ENCODE measurements at regions not wholly inside any gene's neighbourhood (a gene's known extent, or its start where the extent isn't known, plus 50 kb on each side); places are given as distances from the start of the nearest gene placed in this dataset.

DNA sequence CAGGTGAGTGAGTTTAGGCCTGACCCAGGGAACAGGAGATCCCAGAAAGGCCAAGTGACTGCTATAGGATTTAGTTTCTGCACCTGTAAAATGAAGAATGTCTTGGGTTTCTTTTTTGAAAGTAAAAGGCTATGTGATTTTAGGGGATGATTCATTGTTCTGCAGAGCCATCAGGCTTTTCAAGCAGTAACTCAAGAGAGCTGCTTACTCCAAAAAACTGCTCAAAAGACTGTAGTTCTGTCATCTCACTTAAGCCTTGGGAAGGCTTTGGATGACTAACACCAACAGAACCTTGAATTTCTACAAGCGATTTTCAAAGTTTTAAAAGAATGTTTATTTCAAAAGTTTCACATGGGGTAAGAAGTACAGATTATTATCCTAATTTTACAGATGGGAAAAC is 165.1 kb downstream of the HAUS1 start:
- H3K4me1 Mint-ChIP-seq: peaks cover 42% of the 10 kb centered on the region
- DNase-seq (ENCODE audit: low spot score): no peak
- POLR2A ChIA-PET: no interaction called here
- no peaks in the 10 kb centered on the region for H3K36me3 Mint-ChIP-seq
- H3K9me3 Mint-ChIP-seq: no peaks in the 10 kb centered on the region
- H3K27me3 Mint-ChIP-seq (ENCODE audit: low read depth): no peaks in the 10 kb centered on the region
- no peak overlapping the region for H3K27ac Mint-ChIP-seq
- H3K4me3 Mint-ChIP-seq: no peak overlapping the region
- no peak for ATAC-seq
- CTCF ChIA-PET: no interaction called here
- no peak for TF ChIP-seq NFATC4 (CRISPR knock-in tag; IDR thresholded peaks at IDR 0.05)
- TF ChIP-seq, protein P1, sequence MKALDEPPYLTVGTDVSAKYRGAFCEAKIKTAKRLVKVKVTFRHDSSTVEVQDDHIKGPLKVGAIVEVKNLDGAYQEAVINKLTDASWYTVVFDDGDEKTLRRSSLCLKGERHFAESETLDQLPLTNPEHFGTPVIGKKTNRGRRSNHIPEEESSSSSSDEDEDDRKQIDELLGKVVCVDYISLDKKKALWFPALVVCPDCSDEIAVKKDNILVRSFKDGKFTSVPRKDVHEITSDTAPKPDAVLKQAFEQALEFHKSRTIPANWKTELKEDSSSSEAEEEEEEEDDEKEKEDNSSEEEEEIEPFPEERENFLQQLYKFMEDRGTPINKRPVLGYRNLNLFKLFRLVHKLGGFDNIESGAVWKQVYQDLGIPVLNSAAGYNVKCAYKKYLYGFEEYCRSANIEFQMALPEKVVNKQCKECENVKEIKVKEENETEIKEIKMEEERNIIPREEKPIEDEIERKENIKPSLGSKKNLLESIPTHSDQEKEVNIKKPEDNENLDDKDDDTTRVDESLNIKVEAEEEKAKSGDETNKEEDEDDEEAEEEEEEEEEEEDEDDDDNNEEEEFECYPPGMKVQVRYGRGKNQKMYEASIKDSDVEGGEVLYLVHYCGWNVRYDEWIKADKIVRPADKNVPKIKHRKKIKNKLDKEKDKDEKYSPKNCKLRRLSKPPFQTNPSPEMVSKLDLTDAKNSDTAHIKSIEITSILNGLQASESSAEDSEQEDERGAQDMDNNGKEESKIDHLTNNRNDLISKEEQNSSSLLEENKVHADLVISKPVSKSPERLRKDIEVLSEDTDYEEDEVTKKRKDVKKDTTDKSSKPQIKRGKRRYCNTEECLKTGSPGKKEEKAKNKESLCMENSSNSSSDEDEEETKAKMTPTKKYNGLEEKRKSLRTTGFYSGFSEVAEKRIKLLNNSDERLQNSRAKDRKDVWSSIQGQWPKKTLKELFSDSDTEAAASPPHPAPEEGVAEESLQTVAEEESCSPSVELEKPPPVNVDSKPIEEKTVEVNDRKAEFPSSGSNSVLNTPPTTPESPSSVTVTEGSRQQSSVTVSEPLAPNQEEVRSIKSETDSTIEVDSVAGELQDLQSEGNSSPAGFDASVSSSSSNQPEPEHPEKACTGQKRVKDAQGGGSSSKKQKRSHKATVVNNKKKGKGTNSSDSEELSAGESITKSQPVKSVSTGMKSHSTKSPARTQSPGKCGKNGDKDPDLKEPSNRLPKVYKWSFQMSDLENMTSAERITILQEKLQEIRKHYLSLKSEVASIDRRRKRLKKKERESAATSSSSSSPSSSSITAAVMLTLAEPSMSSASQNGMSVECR (CRISPR knock-in tag; IDR thresholded peaks at IDR 0.05; ENCODE audit: borderline replicate concordance): no peak
- no peak for TF ChIP-seq NR1H2 (CRISPR knock-in tag; IDR thresholded peaks at IDR 0.05)
- TF ChIP-seq, protein P2, sequence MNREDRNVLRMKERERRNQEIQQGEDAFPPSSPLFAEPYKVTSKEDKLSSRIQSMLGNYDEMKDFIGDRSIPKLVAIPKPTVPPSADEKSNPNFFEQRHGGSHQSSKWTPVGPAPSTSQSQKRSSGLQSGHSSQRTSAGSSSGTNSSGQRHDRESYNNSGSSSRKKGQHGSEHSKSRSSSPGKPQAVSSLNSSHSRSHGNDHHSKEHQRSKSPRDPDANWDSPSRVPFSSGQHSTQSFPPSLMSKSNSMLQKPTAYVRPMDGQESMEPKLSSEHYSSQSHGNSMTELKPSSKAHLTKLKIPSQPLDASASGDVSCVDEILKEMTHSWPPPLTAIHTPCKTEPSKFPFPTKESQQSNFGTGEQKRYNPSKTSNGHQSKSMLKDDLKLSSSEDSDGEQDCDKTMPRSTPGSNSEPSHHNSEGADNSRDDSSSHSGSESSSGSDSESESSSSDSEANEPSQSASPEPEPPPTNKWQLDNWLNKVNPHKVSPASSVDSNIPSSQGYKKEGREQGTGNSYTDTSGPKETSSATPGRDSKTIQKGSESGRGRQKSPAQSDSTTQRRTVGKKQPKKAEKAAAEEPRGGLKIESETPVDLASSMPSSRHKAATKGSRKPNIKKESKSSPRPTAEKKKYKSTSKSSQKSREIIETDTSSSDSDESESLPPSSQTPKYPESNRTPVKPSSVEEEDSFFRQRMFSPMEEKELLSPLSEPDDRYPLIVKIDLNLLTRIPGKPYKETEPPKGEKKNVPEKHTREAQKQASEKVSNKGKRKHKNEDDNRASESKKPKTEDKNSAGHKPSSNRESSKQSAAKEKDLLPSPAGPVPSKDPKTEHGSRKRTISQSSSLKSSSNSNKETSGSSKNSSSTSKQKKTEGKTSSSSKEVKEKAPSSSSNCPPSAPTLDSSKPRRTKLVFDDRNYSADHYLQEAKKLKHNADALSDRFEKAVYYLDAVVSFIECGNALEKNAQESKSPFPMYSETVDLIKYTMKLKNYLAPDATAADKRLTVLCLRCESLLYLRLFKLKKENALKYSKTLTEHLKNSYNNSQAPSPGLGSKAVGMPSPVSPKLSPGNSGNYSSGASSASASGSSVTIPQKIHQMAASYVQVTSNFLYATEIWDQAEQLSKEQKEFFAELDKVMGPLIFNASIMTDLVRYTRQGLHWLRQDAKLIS (CRISPR knock-in tag; IDR thresholded peaks at IDR 0.05; ENCODE audit: borderline replicate concordance): no peak
- TF ChIP-seq, protein P3, sequence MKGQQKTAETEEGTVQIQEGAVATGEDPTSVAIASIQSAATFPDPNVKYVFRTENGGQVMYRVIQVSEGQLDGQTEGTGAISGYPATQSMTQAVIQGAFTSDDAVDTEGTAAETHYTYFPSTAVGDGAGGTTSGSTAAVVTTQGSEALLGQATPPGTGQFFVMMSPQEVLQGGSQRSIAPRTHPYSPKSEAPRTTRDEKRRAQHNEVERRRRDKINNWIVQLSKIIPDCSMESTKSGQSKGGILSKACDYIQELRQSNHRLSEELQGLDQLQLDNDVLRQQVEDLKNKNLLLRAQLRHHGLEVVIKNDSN (CRISPR knock-in tag; IDR thresholded peaks at IDR 0.05): no peak
- no peak for TF ChIP-seq TEAD1 (CRISPR knock-in tag; IDR thresholded peaks at IDR 0.05)
- TF ChIP-seq, protein P4, sequence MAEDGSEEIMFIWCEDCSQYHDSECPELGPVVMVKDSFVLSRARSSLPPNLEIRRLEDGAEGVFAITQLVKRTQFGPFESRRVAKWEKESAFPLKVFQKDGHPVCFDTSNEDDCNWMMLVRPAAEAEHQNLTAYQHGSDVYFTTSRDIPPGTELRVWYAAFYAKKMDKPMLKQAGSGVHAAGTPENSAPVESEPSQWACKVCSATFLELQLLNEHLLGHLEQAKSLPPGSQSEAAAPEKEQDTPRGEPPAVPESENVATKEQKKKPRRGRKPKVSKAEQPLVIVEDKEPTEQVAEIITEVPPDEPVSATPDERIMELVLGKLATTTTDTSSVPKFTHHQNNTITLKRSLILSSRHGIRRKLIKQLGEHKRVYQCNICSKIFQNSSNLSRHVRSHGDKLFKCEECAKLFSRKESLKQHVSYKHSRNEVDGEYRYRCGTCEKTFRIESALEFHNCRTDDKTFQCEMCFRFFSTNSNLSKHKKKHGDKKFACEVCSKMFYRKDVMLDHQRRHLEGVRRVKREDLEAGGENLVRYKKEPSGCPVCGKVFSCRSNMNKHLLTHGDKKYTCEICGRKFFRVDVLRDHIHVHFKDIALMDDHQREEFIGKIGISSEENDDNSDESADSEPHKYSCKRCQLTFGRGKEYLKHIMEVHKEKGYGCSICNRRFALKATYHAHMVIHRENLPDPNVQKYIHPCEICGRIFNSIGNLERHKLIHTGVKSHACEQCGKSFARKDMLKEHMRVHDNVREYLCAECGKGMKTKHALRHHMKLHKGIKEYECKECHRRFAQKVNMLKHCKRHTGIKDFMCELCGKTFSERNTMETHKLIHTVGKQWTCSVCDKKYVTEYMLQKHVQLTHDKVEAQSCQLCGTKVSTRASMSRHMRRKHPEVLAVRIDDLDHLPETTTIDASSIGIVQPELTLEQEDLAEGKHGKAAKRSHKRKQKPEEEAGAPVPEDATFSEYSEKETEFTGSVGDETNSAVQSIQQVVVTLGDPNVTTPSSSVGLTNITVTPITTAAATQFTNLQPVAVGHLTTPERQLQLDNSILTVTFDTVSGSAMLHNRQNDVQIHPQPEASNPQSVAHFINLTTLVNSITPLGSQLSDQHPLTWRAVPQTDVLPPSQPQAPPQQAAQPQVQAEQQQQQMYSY (CRISPR knock-in tag; IDR thresholded peaks at IDR 0.05): no peak
- TF ChIP-seq CREB1 (CRISPR knock-in tag; IDR thresholded peaks at IDR 0.05): no peak
- TF ChIP-seq ETV6 (CRISPR knock-in tag; IDR thresholded peaks at IDR 0.05): no peak
- TF ChIP-seq, protein P5, sequence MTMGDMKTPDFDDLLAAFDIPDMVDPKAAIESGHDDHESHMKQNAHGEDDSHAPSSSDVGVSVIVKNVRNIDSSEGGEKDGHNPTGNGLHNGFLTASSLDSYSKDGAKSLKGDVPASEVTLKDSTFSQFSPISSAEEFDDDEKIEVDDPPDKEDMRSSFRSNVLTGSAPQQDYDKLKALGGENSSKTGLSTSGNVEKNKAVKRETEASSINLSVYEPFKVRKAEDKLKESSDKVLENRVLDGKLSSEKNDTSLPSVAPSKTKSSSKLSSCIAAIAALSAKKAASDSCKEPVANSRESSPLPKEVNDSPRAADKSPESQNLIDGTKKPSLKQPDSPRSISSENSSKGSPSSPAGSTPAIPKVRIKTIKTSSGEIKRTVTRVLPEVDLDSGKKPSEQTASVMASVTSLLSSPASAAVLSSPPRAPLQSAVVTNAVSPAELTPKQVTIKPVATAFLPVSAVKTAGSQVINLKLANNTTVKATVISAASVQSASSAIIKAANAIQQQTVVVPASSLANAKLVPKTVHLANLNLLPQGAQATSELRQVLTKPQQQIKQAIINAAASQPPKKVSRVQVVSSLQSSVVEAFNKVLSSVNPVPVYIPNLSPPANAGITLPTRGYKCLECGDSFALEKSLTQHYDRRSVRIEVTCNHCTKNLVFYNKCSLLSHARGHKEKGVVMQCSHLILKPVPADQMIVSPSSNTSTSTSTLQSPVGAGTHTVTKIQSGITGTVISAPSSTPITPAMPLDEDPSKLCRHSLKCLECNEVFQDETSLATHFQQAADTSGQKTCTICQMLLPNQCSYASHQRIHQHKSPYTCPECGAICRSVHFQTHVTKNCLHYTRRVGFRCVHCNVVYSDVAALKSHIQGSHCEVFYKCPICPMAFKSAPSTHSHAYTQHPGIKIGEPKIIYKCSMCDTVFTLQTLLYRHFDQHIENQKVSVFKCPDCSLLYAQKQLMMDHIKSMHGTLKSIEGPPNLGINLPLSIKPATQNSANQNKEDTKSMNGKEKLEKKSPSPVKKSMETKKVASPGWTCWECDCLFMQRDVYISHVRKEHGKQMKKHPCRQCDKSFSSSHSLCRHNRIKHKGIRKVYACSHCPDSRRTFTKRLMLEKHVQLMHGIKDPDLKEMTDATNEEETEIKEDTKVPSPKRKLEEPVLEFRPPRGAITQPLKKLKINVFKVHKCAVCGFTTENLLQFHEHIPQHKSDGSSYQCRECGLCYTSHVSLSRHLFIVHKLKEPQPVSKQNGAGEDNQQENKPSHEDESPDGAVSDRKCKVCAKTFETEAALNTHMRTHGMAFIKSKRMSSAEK (CRISPR knock-in tag; IDR thresholded peaks at IDR 0.05; ENCODE audit: borderline replicate concordance): no peak
- no peak for TF ChIP-seq ZNF219 (CRISPR knock-in tag; IDR thresholded peaks at IDR 0.05; ENCODE audit: borderline replicate concordance)
- TF ChIP-seq, protein P6, sequence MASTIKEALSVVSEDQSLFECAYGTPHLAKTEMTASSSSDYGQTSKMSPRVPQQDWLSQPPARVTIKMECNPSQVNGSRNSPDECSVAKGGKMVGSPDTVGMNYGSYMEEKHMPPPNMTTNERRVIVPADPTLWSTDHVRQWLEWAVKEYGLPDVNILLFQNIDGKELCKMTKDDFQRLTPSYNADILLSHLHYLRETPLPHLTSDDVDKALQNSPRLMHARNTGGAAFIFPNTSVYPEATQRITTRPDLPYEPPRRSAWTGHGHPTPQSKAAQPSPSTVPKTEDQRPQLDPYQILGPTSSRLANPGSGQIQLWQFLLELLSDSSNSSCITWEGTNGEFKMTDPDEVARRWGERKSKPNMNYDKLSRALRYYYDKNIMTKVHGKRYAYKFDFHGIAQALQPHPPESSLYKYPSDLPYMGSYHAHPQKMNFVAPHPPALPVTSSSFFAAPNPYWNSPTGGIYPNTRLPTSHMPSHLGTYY (CRISPR knock-in tag; IDR thresholded peaks at IDR 0.05): no peak
- TF ChIP-seq ATF1 (CRISPR knock-in tag; IDR thresholded peaks at IDR 0.05): no peak
- TF ChIP-seq, protein P7, sequence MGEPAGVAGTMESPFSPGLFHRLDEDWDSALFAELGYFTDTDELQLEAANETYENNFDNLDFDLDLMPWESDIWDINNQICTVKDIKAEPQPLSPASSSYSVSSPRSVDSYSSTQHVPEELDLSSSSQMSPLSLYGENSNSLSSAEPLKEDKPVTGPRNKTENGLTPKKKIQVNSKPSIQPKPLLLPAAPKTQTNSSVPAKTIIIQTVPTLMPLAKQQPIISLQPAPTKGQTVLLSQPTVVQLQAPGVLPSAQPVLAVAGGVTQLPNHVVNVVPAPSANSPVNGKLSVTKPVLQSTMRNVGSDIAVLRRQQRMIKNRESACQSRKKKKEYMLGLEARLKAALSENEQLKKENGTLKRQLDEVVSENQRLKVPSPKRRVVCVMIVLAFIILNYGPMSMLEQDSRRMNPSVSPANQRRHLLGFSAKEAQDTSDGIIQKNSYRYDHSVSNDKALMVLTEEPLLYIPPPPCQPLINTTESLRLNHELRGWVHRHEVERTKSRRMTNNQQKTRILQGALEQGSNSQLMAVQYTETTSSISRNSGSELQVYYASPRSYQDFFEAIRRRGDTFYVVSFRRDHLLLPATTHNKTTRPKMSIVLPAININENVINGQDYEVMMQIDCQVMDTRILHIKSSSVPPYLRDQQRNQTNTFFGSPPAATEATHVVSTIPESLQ (CRISPR knock-in tag; IDR thresholded peaks at IDR 0.05): no peak
- TF ChIP-seq TP53 (CRISPR knock-in tag; IDR thresholded peaks at IDR 0.05): no peak
